Neural crest cell (in vitro differentiated cells): ENCODE measurements at regions not wholly inside any gene's neighbourhood (a gene's known extent, or its start where the extent isn't known, plus 50 kb on each side); places are given as distances from the start of the nearest gene placed in this dataset.

Experiments
- DNase-seq: peaks from one replicate; pipeline ENCODE4 v3.0.0; 2021; ENCODE audit warnings: low read depth, mixed read lengths, low spot score
- H3K27ac Mint-ChIP-seq: one replicate; pipeline ENCODE4 v1.8.0; 2021; ENCODE audit warnings: mild to moderate bottlenecking, mixed read lengths; ENCODE audit not compliant: unreplicated experiment
- H3K27me3 Mint-ChIP-seq: 2 replicates; pipeline ENCODE4 v1.8.0; 2021; ENCODE audit warnings: low read depth, mild to moderate bottlenecking, mixed read lengths
- H3K36me3 Mint-ChIP-seq: 2 replicates; pipeline ENCODE4 v1.8.0; 2021; ENCODE audit warnings: low read depth, mild to moderate bottlenecking, mixed read lengths
- H3K4me1 Mint-ChIP-seq: 2 replicates; pipeline ENCODE4 v1.8.0; 2021; ENCODE audit warnings: mixed read lengths
- H3K4me3 Mint-ChIP-seq: one replicate; pipeline ENCODE4 v1.8.0; 2021; ENCODE audit warnings: mild to moderate bottlenecking, mixed read lengths
- H3K9me3 Mint-ChIP-seq: 2 replicates; pipeline ENCODE4 v1.8.0; 2021; ENCODE audit warnings: mixed read lengths
- CTCF ChIP-seq: fragments of 200-600 bp; sonication (generic); conservative IDR thresholded peaks from 2 replicates; pipeline ENCODE4 v1.5.0; 2021; ENCODE audit warnings: antibody characterized with exemption, mild to moderate bottlenecking

- H3K4me3 Mint-ChIP-seq = no peak overlapping the region
- no peaks in the 10 kb centered on the region for H3K4me1 Mint-ChIP-seq
- no peak for TF ChIP-seq CTCF
- H3K27me3 Mint-ChIP-seq = peaks cover 3% of the 10 kb centered on the region
- H3K9me3 Mint-ChIP-seq = peaks cover 8% of the 10 kb centered on the region
- DNase-seq = no peak
- H3K27ac Mint-ChIP-seq = no peak overlapping the region
- H3K36me3 Mint-ChIP-seq = peaks cover 4% of the 10 kb centered on the region
These were observed 108.7 kb downstream of the EN1 start for GRCh38 chr2:118738524-118739308.

- peaks cover 3% of the 10 kb centered on the region for H3K27me3 Mint-ChIP-seq
- TF ChIP-seq CTCF = no peak
- H3K9me3 Mint-ChIP-seq = peaks cover 5% of the 10 kb centered on the region
- no peaks in the 10 kb centered on the region for H3K4me1 Mint-ChIP-seq
- H3K4me3 Mint-ChIP-seq = no peak overlapping the region
- no peaks in the 10 kb centered on the region for H3K36me3 Mint-ChIP-seq
- no peak overlapping the region for H3K27ac Mint-ChIP-seq
- no peak for DNase-seq
These were observed 109.3 kb downstream of the EN1 start for GRCh38 chr2:118738106-118738505.

GRCh38 chr2:118737684-118738083 lies 109.8 kb downstream of the EN1 start:
- H3K27ac Mint-ChIP-seq = no peak overlapping the region
- no peak for TF ChIP-seq CTCF
- no peak for DNase-seq
- H3K36me3 Mint-ChIP-seq = no peaks in the 10 kb centered on the region
- H3K4me1 Mint-ChIP-seq = no peaks in the 10 kb centered on the region
- H3K27me3 Mint-ChIP-seq = peaks cover 3% of the 10 kb centered on the region
- H3K9me3 Mint-ChIP-seq = peaks cover 3% of the 10 kb centered on the region
- H3K4me3 Mint-ChIP-seq = no peak overlapping the region

- H3K27ac Mint-ChIP-seq = no peak overlapping the region
- no peak overlapping the region for H3K4me3 Mint-ChIP-seq
- TF ChIP-seq CTCF = no peak
- no peak for DNase-seq
- peaks cover 10% of the 10 kb centered on the region for H3K9me3 Mint-ChIP-seq
- H3K27me3 Mint-ChIP-seq = peaks cover 13% of the 10 kb centered on the region
- H3K4me1 Mint-ChIP-seq = no peaks in the 10 kb centered on the region
- H3K36me3 Mint-ChIP-seq = no peaks in the 10 kb centered on the region
These were observed 115.0 kb downstream of the EN1 start for GRCh38 chr2:118732432-118732831.

- DNase-seq = no peak
- H3K27ac Mint-ChIP-seq = no peak overlapping the region
- no peak for TF ChIP-seq CTCF
- H3K4me1 Mint-ChIP-seq = no peaks in the 10 kb centered on the region
- H3K4me3 Mint-ChIP-seq = no peak overlapping the region
- H3K27me3 Mint-ChIP-seq = peaks cover 14% of the 10 kb centered on the region
- no peaks in the 10 kb centered on the region for H3K36me3 Mint-ChIP-seq
- H3K9me3 Mint-ChIP-seq = peaks cover 15% of the 10 kb centered on the region
These were observed 116.0 kb downstream of the EN1 start for GRCh38 chr2:118731413-118731812.
